CD4-positive, alpha-beta T cell (primary cell): ENCODE measurements at regions not wholly inside any gene's neighbourhood (a gene's known extent, or its start where the extent isn't known, plus 50 kb on each side); places are given as distances from the start of the nearest gene placed in this dataset.

ENCODE experiments used
- ATAC-seq: fragments of 200-7000 bp; cut with Tn5 transposase; one replicate; pipeline ENCODE4 v1.10.0; 2022; ENCODE audit warnings: mild to moderate bottlenecking; ENCODE audit not compliant: poor library complexity
- CTCF ChIA-PET: fragments of 350-600 bp; sonication (Branson Sonifier 250); formaldehyde crosslinking; loops from one replicate; lab custom pipeline; 2021; ENCODE audit warnings: antibody characterized with exemption, inconsistent platforms; lab: Charles Lee
- POLR2A ChIA-PET: fragments of 350-600 bp; sonication (Branson Sonifier 250); formaldehyde crosslinking; loops from one replicate; lab custom pipeline; 2021; ENCODE audit warnings: antibody characterized with exemption, inconsistent platforms; lab: Charles Lee
- DNase-seq, 14 experiments: peaks; one replicate each; pipeline ENCODE4 v3.0.0-alpha.2; 2013 to 2020; ENCODE audit warnings: mixed read lengths in 2 of 14
- H3K27ac ChIP-seq, 2 donors: one replicate each; pipeline versions ENCODE4 v1.5.1 to v1.7.0; 2013; ENCODE audit warnings: low read length in 2 of 2, low read depth in 1 of 2, mild to moderate bottlenecking in 1 of 2
- H3K27me3 ChIP-seq, 2 experiments: 1 replicate in 1 of 2; 2 replicates in 1 of 2; pipeline versions ENCODE4 v1.6.1 to v1.7.0; 2013; ENCODE audit warnings: low read length in 2 of 2, control low read depth in 1 of 2, mild to moderate bottlenecking in 1 of 2, moderate library complexity in 1 of 2; ENCODE audit not compliant: insufficient read depth in 2 of 2, control insufficient read depth in 1 of 2
- H3K36me3 ChIP-seq: one replicate; pipeline ENCODE4 v1.6.1; 2013; ENCODE audit warnings: low read length, control low read depth; ENCODE audit not compliant: insufficient read depth
- H3K4me1 ChIP-seq: one replicate; pipeline ENCODE4 v1.6.1; 2013; ENCODE audit warnings: low read length, control low read depth; ENCODE audit not compliant: insufficient read depth
- H3K4me3 ChIP-seq: one replicate; pipeline ENCODE4 v1.5.1; 2013; ENCODE audit warnings: mild to moderate bottlenecking, low read length, moderate library complexity
- H3K9me3 ChIP-seq, 2 experiments: 1 replicate in 1 of 2; 2 replicates in 1 of 2; pipeline versions ENCODE4 v1.6.1 to v1.7.0; 2013; ENCODE audit warnings: low read length in 2 of 2, mild to moderate bottlenecking in 2 of 2, control low read depth in 1 of 2, moderate library complexity in 1 of 2; ENCODE audit not compliant: control insufficient read depth in 1 of 2, insufficient read depth in 1 of 2
- H3K27ac Mint-ChIP-seq: one replicate; pipeline ENCODE4 v1.8.0; 2020; ENCODE audit warnings: mixed read lengths
- H3K27me3 Mint-ChIP-seq: one replicate; pipeline ENCODE4 v1.8.0; 2021; ENCODE audit warnings: mixed read lengths
- H3K36me3 Mint-ChIP-seq: one replicate; pipeline ENCODE4 v1.8.0; 2021; ENCODE audit warnings: low read depth, mixed read lengths
- H3K4me1 Mint-ChIP-seq: one replicate; pipeline ENCODE4 v1.8.0; 2021; ENCODE audit warnings: low read depth, mixed read lengths
- H3K4me3 Mint-ChIP-seq: one replicate; pipeline ENCODE4 v1.8.0; 2020; ENCODE audit warnings: mild to moderate bottlenecking, mixed read lengths
- H3K9me3 Mint-ChIP-seq: one replicate; pipeline ENCODE4 v1.8.0; 2020; ENCODE audit warnings: mixed read lengths
- CTCF ChIP-seq: fragments of 200-600 bp; IDR thresholded peaks from one replicate; pipeline ENCODE4 v1.8.0; 2022; ENCODE audit warnings: antibody characterized with exemption, mild to moderate bottlenecking
- intact Hi-C, 2 experiments: fragments of 100-400 bp; cut with DNase I in 1 of 2; cut with micrococcal nuclease in 1 of 2; formaldehyde crosslinking; loops; one replicate each; pipeline versions ENCODE4 v1.15.1 to v1.9.0; 2023 to 2025; cut with DNase I, micrococcal nuclease

- Histone ChIP-seq H3K27me3 (no peaks in the 10 kb centered on the region), H3K36me3 (no peaks in the 10 kb centered on the region), H3K4me1 (no peaks in the 10 kb centered on the region), H3K4me3 (no peak overlapping the region), H3K27ac (no peak overlapping the region), H3K9me3 (no peaks in the 10 kb centered on the region)
- Mint-ChIP-seq H3K4me3 (no peak overlapping the region), H3K27ac (no peak overlapping the region), H3K27me3 (no peaks in the 10 kb centered on the region), H3K4me1 (no peaks in the 10 kb centered on the region), H3K9me3 (peaks cover 4% of the 10 kb centered on the region), H3K36me3 (no peaks in the 10 kb centered on the region)
- intact Hi-C loops = no loop called here
- no peak for DNase-seq
- no peak for TF ChIP-seq CTCF
- ChIA-PET CTCF (no interaction called here), POLR2A (no interaction called here)
- ATAC-seq = no peak
Observed at GRCh38 chr1:177600321-177600720, 369.5 kb downstream of the SEC16B start.

DNA sequence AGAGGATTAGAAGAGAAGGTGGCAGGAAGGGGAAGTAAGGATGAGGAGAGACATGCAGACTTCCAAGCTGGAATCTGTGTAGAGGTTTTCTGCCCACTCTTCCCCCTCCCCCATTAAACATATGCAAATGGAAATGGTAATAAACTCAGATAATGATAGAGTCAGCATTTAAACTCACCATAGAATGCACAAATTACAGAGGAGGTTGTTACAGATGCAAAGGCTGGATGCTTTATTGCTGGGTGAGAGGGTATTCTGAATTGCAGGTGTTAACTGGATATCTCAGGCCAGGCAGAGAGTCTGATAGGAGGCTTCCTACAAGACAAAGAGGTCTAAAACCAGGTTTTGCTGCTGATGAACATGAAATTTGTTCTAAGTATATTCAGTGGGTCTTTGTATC, 372.5 kb downstream of the SEC16B start:
- Histone ChIP-seq H3K4me1 (no peaks in the 10 kb centered on the region), H3K9me3 (no peaks in the 10 kb centered on the region), H3K27ac (no peak overlapping the region), H3K4me3 (no peak overlapping the region), H3K36me3 (no peaks in the 10 kb centered on the region), H3K27me3 (no peaks in the 10 kb centered on the region)
- ATAC-seq (no peak), DNase-seq (no peak)
- ChIA-PET POLR2A (no interaction called here), CTCF (no interaction called here)
- TF ChIP-seq CTCF = no peak
- Mint-ChIP-seq H3K27me3 (no peaks in the 10 kb centered on the region), H3K4me1 (no peaks in the 10 kb centered on the region), H3K27ac (no peak overlapping the region), H3K36me3 (no peaks in the 10 kb centered on the region), H3K9me3 (peaks cover 2% of the 10 kb centered on the region), H3K4me3 (no peak overlapping the region)
- intact Hi-C loops = no loop called here

- Mint-ChIP-seq H3K36me3 (no peaks in the 10 kb centered on the region), H3K4me1 (no peaks in the 10 kb centered on the region), H3K4me3 (no peak overlapping the region), H3K27ac (no peak overlapping the region), H3K9me3 (peaks cover 2% of the 10 kb centered on the region), H3K27me3 (no peaks in the 10 kb centered on the region)
- POLR2A ChIA-PET = no interaction called here
- CTCF ChIA-PET = no interaction called here
- no peak for ATAC-seq
- Histone ChIP-seq H3K36me3 (no peaks in the 10 kb centered on the region), H3K27ac (no peak overlapping the region), H3K4me3 (no peak overlapping the region), H3K27me3 (no peaks in the 10 kb centered on the region), H3K9me3 (no peaks in the 10 kb centered on the region), H3K4me1 (no peaks in the 10 kb centered on the region)
- DNase-seq = no peak
- no peak for TF ChIP-seq CTCF
- intact Hi-C loops = no loop called here
Observed at GRCh38 chr1:177596485-177596884, 373.4 kb downstream of the SEC16B start.
